HG03045 (cell line): ENCODE measurements at regions not wholly inside any gene's neighbourhood (a gene's known extent, or its start where the extent isn't known, plus 50 kb on each side); places are given as distances from the start of the nearest gene placed in this dataset.
"Not testable (repeated sequence)": the region's sequence is repeated elsewhere in the genome, so short reads cannot be mapped to it uniquely, and the experiment has no call there.

Source experiments
- ATAC-seq: cut with Tn5 transposase; IDR thresholded peaks from one replicate; pipeline ENCODE4 v1.9.1; 2021; ENCODE audit warnings: mild to moderate bottlenecking, moderate library complexity; ENCODE audit not compliant: unreplicated experiment

DNA sequence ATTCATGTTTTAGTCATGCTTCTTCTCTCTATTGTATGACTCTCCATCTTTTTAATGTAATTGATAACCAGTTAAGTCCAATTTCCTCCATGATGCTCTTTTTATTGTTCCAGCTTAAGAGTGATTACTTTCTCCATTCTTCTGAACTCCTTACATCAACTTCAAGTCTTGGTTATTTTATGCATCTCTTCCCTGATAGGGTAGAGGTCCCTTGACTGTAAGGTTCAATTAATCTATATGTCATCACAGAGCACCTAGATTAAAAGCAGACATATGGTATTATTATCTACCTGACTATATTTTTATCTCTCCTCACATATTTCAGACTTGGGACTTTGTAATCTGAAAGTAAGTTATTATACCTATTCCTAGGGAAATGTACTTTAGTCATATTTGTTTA is 853.1 kb downstream of the REEP3 start:
- ATAC-seq = no peak

GRCh38 chr10:64376167-64376566 is 855.0 kb downstream of the REEP3 start:
- no peak for ATAC-seq

- ATAC-seq = no peak
Measured at GRCh38 chr10:64379898-64380297, 858.7 kb downstream of the REEP3 start.

GRCh38 chr10:64385355-64385754 is 864.2 kb downstream of the REEP3 start:
- ATAC-seq = no peak

GRCh38 chr10:64394744-64395143 is 873.5 kb downstream of the REEP3 start:
- no peak for ATAC-seq

DNA sequence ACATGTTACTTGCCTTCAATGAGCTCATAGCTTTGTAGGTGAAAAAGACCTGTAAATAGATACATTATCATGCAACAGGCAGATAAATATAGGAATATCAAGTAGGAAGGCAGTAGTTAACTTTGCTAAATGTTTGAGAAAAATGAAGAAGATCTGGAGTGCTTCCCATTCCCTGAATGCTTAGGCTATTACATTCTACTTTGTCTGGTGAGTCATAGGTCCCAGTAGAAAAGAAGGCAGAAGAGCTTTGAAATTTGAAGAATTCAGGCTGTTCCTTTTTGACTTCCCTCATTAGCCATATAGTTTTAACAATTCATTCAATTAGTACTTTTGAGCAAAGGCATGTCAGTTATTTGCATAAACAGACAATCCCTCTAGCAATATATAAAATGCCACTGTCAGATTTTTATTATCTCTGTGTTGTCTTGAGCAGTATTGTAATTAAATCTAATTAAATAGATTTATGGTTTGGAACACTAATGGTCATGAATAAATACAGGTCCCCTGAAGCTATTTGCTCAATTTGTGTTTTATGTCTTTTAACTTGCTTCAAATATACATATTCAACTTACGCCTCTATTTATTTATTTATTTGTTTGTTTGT is 875.0 kb downstream of the REEP3 start:
- ATAC-seq = no peak

- no peak for ATAC-seq
Measured at GRCh38 chr10:64397125-64397524, 875.9 kb downstream of the REEP3 start.

- ATAC-seq = no peak
Measured at GRCh38 chr10:64408391-64409183, 887.4 kb downstream of the REEP3 start.

DNA sequence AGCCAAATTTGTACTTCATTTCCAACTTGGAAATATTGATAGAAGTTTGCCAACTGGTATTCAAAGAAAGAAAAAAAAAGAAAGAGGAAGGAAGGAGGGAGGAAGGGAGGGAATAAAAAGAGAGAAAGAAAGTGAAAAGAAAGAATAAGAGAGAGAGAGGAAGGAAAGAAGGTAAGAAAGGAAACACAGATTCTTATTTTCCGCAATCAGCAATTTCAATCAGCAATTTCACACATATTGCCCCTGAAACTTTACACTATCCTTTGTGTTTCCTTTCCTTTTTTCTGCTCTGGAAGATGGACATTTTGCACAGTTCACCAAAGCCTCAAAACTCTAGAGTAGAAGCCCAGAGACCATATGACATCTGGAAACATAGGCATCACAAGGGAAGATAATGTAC is 888.1 kb downstream of the REEP3 start:
- no peak for ATAC-seq

DNA sequence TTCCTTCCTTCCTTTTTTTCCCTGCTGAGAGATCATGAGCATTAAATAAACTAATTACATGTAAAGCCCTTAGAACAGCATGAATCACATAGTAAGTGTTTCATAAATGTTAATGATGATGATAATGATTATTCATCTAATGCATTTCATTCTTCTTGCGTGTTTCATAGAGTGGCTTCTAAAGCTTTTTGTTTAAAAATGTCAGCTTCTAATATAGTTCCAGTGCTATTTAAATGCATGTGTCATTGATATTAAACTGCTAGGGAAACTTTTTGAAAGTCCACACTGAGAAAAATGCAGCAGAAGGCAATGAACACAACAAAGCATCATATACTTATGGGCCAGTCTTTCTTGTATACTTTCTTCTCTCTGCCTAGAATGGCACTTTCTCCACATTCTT is 894.8 kb downstream of the REEP3 start:
- ATAC-seq = no peak

- ATAC-seq = no peak
Measured at GRCh38 chr10:64419461-64419860, 898.3 kb downstream of the REEP3 start.

DNA sequence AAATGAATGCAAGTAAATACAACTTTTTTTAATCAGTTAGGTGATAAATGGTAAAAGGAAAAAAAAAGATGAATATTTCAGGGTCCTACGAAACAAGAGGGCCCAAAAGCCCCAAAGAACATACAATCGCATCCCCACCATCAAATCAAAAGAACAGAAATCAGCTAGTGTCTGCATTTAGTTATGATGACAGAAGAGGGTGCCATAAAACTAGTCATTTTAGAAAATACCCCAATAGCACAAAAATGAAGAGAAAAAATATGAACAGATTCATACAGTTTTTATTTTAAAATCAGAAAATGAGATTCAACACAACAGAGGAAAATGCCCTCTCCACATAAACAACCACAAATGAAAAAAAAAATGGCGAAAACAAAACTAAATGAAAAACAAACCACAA is 905.5 kb downstream of the REEP3 start:
- no peak for ATAC-seq

DNA sequence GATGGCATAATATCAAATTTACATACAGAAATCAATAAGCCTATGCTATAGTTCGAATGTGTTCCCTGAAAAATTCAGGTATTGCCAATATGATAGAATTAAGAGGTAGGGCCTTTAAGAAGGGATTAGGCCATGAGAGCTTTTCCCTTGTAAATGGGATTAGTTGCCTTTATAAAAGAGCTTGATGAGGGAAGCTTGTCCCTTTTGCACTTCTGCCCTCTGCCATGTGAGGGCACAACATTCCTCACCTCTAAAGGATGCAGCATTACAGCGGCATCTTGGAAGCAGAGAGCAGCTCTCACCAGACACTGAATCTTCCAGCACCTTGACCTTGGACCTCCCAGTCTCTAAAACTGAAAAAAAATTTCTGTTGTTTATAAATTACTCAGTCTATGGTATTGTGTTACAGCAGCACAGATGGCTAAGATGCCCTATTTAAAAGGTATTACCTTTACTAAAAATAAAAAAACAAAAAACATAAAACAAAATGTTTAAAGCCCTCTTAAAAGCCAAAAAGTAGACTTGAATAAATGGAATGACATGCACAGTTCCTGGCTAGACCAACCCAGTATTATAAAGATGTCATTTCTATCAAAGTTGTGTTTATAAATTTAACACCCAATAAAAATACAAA is 909.6 kb downstream of the REEP3 start:
- ATAC-seq = no peak

- ATAC-seq = not testable (repeated sequence)
Measured at GRCh38 chr10:64441872-64442271, 920.7 kb downstream of the REEP3 start.

- no peak for ATAC-seq
Measured at GRCh38 chr10:64444163-64444562, 923.0 kb downstream of the REEP3 start.

GRCh38 chr10:64444564-64444963 is 923.4 kb downstream of the REEP3 start:
- no peak for ATAC-seq

GRCh38 chr10:64449603-64450002 is 928.4 kb downstream of the REEP3 start:
- no peak for ATAC-seq

- ATAC-seq = no peak
Measured at GRCh38 chr10:64450312-64450711, 929.1 kb downstream of the REEP3 start.

GRCh38 chr10:64454962-64455361 is 933.8 kb downstream of the REEP3 start:
- no peak for ATAC-seq

DNA sequence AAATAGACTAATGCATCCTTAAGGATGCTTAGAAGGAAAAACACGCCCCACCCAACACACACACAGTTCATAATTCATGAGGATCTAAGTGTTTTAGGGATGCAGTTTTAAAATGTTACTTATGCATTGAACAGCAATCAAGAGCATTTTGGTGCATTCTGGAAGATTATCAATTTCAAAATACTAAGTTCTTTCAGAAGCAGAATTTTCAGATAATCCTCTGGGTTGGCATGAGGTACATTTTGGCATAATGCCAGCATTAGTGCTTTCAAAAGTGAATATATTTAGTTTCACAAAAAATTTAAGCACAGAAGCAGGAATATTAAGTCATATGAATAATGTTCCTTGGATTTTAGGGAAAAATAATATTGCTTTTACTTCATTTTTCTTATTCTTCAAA is 937.1 kb downstream of the REEP3 start:
- no peak for ATAC-seq

DNA sequence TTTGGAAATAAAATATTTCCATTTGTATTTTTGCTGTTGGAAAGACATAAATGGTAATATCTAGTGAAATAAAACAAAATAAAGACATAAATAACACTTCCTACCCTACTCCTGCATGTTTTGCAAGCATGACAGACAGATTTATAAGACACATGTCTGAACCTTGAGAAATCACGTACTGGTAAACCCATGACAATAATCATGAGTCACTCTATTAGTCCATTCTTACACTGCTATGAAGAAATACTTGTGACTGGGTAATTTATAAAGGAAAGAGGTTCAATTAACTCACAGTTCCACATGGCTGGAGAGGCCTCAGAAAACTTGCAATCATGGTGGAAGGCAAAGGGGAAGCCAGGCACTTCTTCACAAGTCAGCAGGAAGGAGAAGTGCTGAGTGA is 942.2 kb downstream of the REEP3 start:
- no peak for ATAC-seq

DNA sequence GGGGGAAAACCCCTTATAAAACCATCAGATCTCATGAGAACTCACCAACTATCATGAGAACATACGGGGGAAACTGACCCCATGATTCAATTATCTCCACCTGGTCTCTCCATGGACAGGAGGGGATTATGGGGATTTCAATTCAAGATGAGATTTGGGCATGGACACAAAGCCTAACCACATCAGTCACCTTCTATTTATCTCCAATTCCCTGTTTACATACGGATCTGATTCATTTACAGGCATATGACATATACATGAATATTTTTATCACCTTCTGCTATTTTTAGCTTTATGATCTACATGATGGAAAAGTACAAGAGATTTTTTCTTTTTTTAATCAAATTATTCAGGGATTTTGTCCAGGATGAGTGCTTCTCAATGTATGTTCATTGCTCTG is 944.5 kb downstream of the REEP3 start:
- ATAC-seq = no peak
